HCT116 (cell line): ENCODE measurements at regions not wholly inside any gene's neighbourhood (a gene's known extent, or its start where the extent isn't known, plus 50 kb on each side); places are given as distances from the start of the nearest gene placed in this dataset.

Experiments
- ATAC-seq: fragments of 200-7000 bp; cut with Tn5 transposase; 2 replicates; pipeline ENCODE4 v1.9.1; 2020; ENCODE audit warnings: mild to moderate bottlenecking, moderate library complexity
- BruUV-seq: library from RNA; stranded (reverse); fragments of 400-500 nt; replicated peaks from 2 replicates; lab custom pipeline; 2021; lab: Mats Ljungman, UMichigan
- CTCF ChIA-PET: fragments of 300-600 bp; sonication (Branson Sonifier 250); formaldehyde crosslinking; loops from one replicate; lab custom pipeline; 2021; ENCODE audit warnings: antibody characterized with exemption; lab: Charles Lee
- POLR2A ChIA-PET: fragments of 300-600, 350-600 bp; sonication (Branson Sonifier 250); formaldehyde crosslinking; loops from one replicate; lab custom pipeline; 2021; ENCODE audit warnings: antibody characterized with exemption; lab: Charles Lee
- RAD21 ChIA-PET, 2 experiments: fragments of 300-600 bp; sonication (Branson Sonifier 250); formaldehyde crosslinking; loops; one replicate each; lab custom pipeline; 2023; ENCODE audit warnings: low total read pairs in 2 of 2; ENCODE audit not compliant: uncharacterized antibody in 2 of 2, unreplicated experiment in 2 of 2, low non-redundant PET in 1 of 2; lab: Charles Lee
- DNase-seq: peaks from one replicate; pipeline ENCODE4 v3.0.0-alpha.2; 2010; ENCODE audit warnings: low read depth, low spot score
- H2AFZ ChIP-seq: fragments of 200-600 bp; shearing (Covaris generic), sonication (generic); 2 replicates; pipeline ENCODE4 v1.6.1; 2017; ENCODE audit warnings: low read depth, mixed run types, mixed read lengths, antibody characterized with exemption, low read length; ENCODE audit not compliant: poor library complexity, severe bottlenecking
- H3K27ac ChIP-seq: 2 replicates; pipeline ENCODE4 v1.5.1; 2012; ENCODE audit warnings: low read depth, low read length
- H3K27me3 ChIP-seq: fragments of 200-600 bp; sonication (generic); 2 replicates; pipeline ENCODE4 v1.6.1; 2016; ENCODE audit warnings: mixed run types, low read length, mixed read lengths; ENCODE audit not compliant: insufficient read depth
- H3K36me3 ChIP-seq, 2 experiments: fragments of 200-500 bp in 1 of 2; fragments of 200-600 bp in 1 of 2; sonication (Bioruptor generic) in 1 of 2; sonication (generic) in 1 of 2; 2 replicates each; pipeline versions ENCODE4 v1.5.1 to v1.6.1; 2014 to 2016; ENCODE audit warnings: low read length in 2 of 2, inconsistent platforms in 1 of 2, mixed read lengths in 1 of 2, mixed run types in 1 of 2; ENCODE audit not compliant: insufficient read depth in 2 of 2, control insufficient read depth in 1 of 2
- H3K4me1 ChIP-seq, 2 experiments: fragments of 200-600 bp in 1 of 2; sonication (generic) in 1 of 2; 2 replicates each; pipeline versions ENCODE4 v1.5.1 to v1.6.1; 2012 to 2017; ENCODE audit warnings: low read length in 2 of 2, inconsistent platforms in 1 of 2, mild to moderate bottlenecking in 1 of 2, mixed read lengths in 1 of 2, mixed run types in 1 of 2, moderate library complexity in 1 of 2; ENCODE audit not compliant: insufficient read depth in 2 of 2, control insufficient read depth in 1 of 2
- H3K4me2 ChIP-seq: fragments of 200-600 bp; sonication (generic); 2 replicates; pipeline ENCODE4 v1.6.1; 2017; ENCODE audit warnings: mixed run types, low read length, mixed read lengths
- H3K4me3 ChIP-seq, 2 experiments: fragments of 200-600 bp in 1 of 2; sonication (generic) in 1 of 2; replicated peaks in 1 of 2; 2 replicates each; pipeline ENCODE4 v1.5.1; 2011 to 2016; ENCODE audit warnings: low read length in 2 of 2, control low read depth in 1 of 2, low read depth in 1 of 2, mild to moderate bottlenecking in 1 of 2, mixed read lengths in 1 of 2, mixed run types in 1 of 2
- H3K79me2 ChIP-seq: fragments of 200-600 bp; sonication (generic); 2 replicates; pipeline ENCODE4 v1.6.1; 2017; ENCODE audit warnings: mild to moderate bottlenecking, mixed run types, low read length, moderate library complexity, mixed read lengths; ENCODE audit not compliant: insufficient read depth
- H3K9ac ChIP-seq: fragments of 200-600 bp; sonication (generic); 2 replicates; pipeline ENCODE4 v1.6.1; 2016; ENCODE audit warnings: low read length, mixed read lengths
- H3K9me2 ChIP-seq: fragments of 200-600 bp; sonication (generic), shearing (Covaris generic); 2 replicates; pipeline ENCODE4 v1.6.1; 2017; ENCODE audit warnings: mixed run types, mild to moderate bottlenecking, moderate library complexity; ENCODE audit not compliant: insufficient read depth
- H3K9me3 ChIP-seq, 2 experiments: fragments of 200-500 bp in 1 of 2; fragments of 200-600 bp in 1 of 2; sonication (Bioruptor generic) in 1 of 2; sonication (generic) in 1 of 2; 2 replicates each; pipeline ENCODE4 v1.6.1; 2014 to 2017; ENCODE audit warnings: low read length in 2 of 2, mixed read lengths in 2 of 2, inconsistent platforms in 1 of 2, low read depth in 1 of 2, mild to moderate bottlenecking in 1 of 2, mixed run types in 1 of 2, moderate library complexity in 1 of 2; ENCODE audit not compliant: control insufficient read depth in 1 of 2, insufficient read depth in 1 of 2
- H4K20me1 ChIP-seq: fragments of 200-600 bp; sonication (generic), shearing (Covaris generic); 2 replicates; pipeline ENCODE4 v1.6.1; 2017; ENCODE audit warnings: mixed run types, mild to moderate bottlenecking, moderate library complexity; ENCODE audit not compliant: insufficient read depth
- CEBPB ChIP-seq: IDR thresholded peaks from 2 replicates; pipeline ENCODE4 v1.6.1; 2012; ENCODE audit warnings: low read depth
- ELF1 ChIP-seq: IDR thresholded peaks from 2 replicates; pipeline ENCODE4 v1.6.1; 2012; ENCODE audit warnings: low read depth, borderline replicate concordance
- EZH2 ChIP-seq: fragments of 200-600 bp; sonication (generic); IDR thresholded peaks from 2 replicates; pipeline ENCODE4 v1.6.1; 2017; ENCODE audit warnings: antibody characterized with exemption, mixed run types
- EZH2phosphoT487 ChIP-seq: fragments of 200-600 bp; IDR thresholded peaks from 2 replicates; pipeline ENCODE4 v1.6.1; 2018; ENCODE audit warnings: antibody characterized with exemption, borderline replicate concordance
- JUND ChIP-seq: IDR thresholded peaks from 2 replicates; pipeline ENCODE4 v1.6.1; 2012
- POLR2A ChIP-seq: IDR thresholded peaks from 2 replicates; pipeline ENCODE4 v1.7.0; 2011; ENCODE audit warnings: borderline replicate concordance; ENCODE audit not compliant: insufficient read depth, insufficient read length; ENCODE audit errors: extremely low read depth
- POLR2AphosphoS5 ChIP-seq: IDR thresholded peaks from 2 replicates; pipeline ENCODE4 v1.6.1; 2011; ENCODE audit warnings: mild to moderate bottlenecking, low read depth, low read length, moderate library complexity
- REST ChIP-seq: IDR thresholded peaks from 2 replicates; pipeline ENCODE4 v1.6.1; 2012; ENCODE audit warnings: low read depth
- SP1 ChIP-seq: IDR thresholded peaks from 2 replicates; pipeline ENCODE4 v1.6.1; 2012; ENCODE audit warnings: low read depth
- SRF ChIP-seq: IDR thresholded peaks from 2 replicates; pipeline ENCODE4 v1.6.1; 2012; ENCODE audit warnings: low read depth
- TCF7L2 ChIP-seq: IDR thresholded peaks from 2 replicates; pipeline ENCODE4 v1.7.0; 2011; ENCODE audit warnings: borderline replicate concordance, inconsistent platforms; ENCODE audit not compliant: insufficient read depth, insufficient read length; ENCODE audit errors: extremely low read depth
- YY1 ChIP-seq: IDR thresholded peaks from 2 replicates; pipeline ENCODE4 v1.6.1; 2011; ENCODE audit warnings: low read length, low read depth, moderate library complexity, mild to moderate bottlenecking; ENCODE audit not compliant: insufficient replicate concordance; ENCODE audit errors: extremely low read depth
- ZBTB33 ChIP-seq: IDR thresholded peaks from 2 replicates; pipeline ENCODE4 v1.6.1; 2011; ENCODE audit warnings: mild to moderate bottlenecking, low read length, moderate library complexity; ENCODE audit not compliant: insufficient replicate concordance; ENCODE audit errors: extremely low read depth
- ZFX ChIP-seq: fragments of 450-650 bp; IDR thresholded peaks from 2 replicates; pipeline ENCODE4 v1.6.1; 2017
- ZNF274 ChIP-seq: fragments of 200-500 bp; sonication (Bioruptor generic); IDR thresholded peaks from 2 replicates; pipeline ENCODE4 v1.6.1; 2014; ENCODE audit warnings: mild to moderate bottlenecking, low read depth, low read length, inconsistent platforms
- intact Hi-C: fragments of 100-400 bp; cut with micrococcal nuclease; formaldehyde crosslinking; loops from 2 replicates; pipeline ENCODE4 v1.10.0; 2022

GRCh38 chr19:31001991-31002390 is 347.2 kb downstream of the TSHZ3 start:
- no peak for ATAC-seq
- no peak for DNase-seq
- no peaks in the 10 kb centered on the region for H3K9me2 ChIP-seq
- H3K27me3 ChIP-seq: no peaks in the 10 kb centered on the region
- RAD21 ChIA-PET: no interaction called here
- H3K27ac ChIP-seq: no peak overlapping the region
- BruUV-seq: no TSS peak
- H3K9me3 ChIP-seq: peaks cover 9 to 21% of the 10 kb centered on the region in 2 experiments; a peak in 2 of 4 replicates
- TF ChIP-seq SRF: no peak
- no peaks in the 10 kb centered on the region for H3K4me1 ChIP-seq
- H3K79me2 ChIP-seq: no peaks in the 10 kb centered on the region
- H3K4me3 ChIP-seq: no peak overlapping the region
- H3K9ac ChIP-seq: no peak overlapping the region
- no peaks in the 10 kb centered on the region for H4K20me1 ChIP-seq
- POLR2A ChIA-PET: no interaction called here
- intact Hi-C loops: no loop called here
- CTCF ChIA-PET: no interaction called here
- H2AFZ ChIP-seq: no peak overlapping the region
- H3K4me2 ChIP-seq: no peak overlapping the region
- no peaks in the 10 kb centered on the region for H3K36me3 ChIP-seq

GRCh38 chr19:31000913-31001312 is 348.3 kb downstream of the TSHZ3 start:
- ChIA-PET POLR2A (no interaction called here), CTCF (no interaction called here), RAD21 (no interaction called here)
- no peaks in the 10 kb centered on the region for H3K79me2 ChIP-seq
- H3K27me3 ChIP-seq: no peaks in the 10 kb centered on the region
- no peak overlapping the region for H2AFZ ChIP-seq
- no peaks in the 10 kb centered on the region for H3K9me2 ChIP-seq
- no peaks in the 10 kb centered on the region for H3K4me1 ChIP-seq
- peaks cover 14 to 26% of the 10 kb centered on the region in 2 experiments; a peak in 2 of 4 replicates for H3K9me3 ChIP-seq
- BruUV-seq: no TSS peak
- intact Hi-C loops: no loop called here
- TF ChIP-seq CEBPB (no peak), SP1 (no peak), EZH2 (no peak), ZNF274 (no peak), EZH2phosphoT487 (no peak), JUND (no peak), ELF1 (no peak), YY1 (no peak), ZFX (no peak), POLR2AphosphoS5 (no peak), ZBTB33 (no peak), TCF7L2 (no peak), POLR2A (no peak), REST (no peak)
- H3K4me2 ChIP-seq: no peak overlapping the region
- H3K36me3 ChIP-seq: no peaks in the 10 kb centered on the region
- H3K9ac ChIP-seq: no peak overlapping the region
- ATAC-seq (no peak), DNase-seq (no peak)
- no peak overlapping the region for H3K27ac ChIP-seq
- H4K20me1 ChIP-seq: no peaks in the 10 kb centered on the region
- H3K4me3 ChIP-seq: no peak overlapping the region
